CD4-positive, alpha-beta T cell treated with Interleukin-17A for 1 hour (primary cell): ENCODE measurements at regions not wholly inside any gene's neighbourhood (a gene's known extent, or its start where the extent isn't known, plus 50 kb on each side); places are given as distances from the start of the nearest gene placed in this dataset.

Source experiments
- DNase-seq: peaks from one replicate; pipeline ENCODE4 v3.0.0-alpha.2; 2020

DNA sequence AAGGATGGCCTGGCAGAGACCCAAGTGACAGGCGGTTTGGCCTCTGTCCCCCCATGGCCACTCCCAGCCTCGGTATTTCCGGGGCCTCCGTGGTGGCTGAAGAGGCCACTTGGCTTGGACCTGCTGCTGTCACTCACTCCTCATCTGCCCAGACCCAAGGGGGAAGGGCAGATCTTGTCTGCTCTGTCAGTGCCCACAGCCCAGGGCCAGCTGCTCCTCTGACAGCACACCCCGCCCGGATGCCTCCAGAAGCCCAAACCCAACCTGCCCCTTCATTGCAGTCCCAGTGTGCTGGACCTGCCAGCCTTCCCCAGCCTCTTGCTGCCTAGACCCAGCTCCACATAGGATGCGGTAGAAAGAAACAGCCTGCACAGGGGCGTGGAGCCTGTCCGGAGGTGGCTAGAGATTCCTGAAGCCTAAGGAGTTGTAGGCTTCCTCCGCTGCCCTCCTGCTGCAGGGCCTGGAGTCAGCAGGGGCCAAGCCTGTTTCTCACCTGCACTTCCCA lies 52.0 kb downstream of the MAGEF1 start:
- no peak for DNase-seq

DNA sequence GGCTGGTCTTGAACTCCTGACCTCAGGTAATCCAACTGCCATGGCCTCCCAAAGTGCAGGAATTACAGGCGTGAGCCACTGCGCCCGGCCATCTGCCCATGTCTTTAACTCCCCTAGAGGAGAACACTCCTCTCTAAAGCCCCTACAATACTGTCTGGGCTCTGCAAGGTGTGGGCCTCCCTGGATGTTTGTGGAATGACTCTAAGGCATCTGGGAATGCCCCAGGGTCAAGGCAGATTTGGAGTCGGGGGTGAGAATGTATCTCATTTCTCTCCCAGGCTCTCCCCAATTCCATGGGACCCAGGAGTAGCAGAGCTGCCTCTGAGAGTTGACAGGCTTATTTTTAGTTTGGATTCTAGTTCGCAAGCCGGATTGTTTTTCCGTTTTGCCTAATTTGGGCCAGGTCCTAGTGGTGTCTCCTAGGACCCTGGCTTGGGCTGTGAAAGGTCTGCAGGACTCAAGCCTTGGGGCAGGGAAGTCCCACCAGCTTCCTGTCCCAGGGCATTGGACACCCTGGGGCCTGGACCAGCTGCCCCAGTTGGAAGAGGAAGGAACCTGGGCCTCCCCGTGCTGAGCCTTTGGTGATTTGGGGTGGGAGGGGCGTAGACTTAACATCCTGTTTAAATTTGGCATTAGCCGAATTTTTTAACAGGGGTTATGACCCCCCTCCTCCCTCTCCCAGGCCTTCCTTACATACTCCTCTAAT lies 53.5 kb downstream of the MAGEF1 start:
- no peak for DNase-seq

DNA sequence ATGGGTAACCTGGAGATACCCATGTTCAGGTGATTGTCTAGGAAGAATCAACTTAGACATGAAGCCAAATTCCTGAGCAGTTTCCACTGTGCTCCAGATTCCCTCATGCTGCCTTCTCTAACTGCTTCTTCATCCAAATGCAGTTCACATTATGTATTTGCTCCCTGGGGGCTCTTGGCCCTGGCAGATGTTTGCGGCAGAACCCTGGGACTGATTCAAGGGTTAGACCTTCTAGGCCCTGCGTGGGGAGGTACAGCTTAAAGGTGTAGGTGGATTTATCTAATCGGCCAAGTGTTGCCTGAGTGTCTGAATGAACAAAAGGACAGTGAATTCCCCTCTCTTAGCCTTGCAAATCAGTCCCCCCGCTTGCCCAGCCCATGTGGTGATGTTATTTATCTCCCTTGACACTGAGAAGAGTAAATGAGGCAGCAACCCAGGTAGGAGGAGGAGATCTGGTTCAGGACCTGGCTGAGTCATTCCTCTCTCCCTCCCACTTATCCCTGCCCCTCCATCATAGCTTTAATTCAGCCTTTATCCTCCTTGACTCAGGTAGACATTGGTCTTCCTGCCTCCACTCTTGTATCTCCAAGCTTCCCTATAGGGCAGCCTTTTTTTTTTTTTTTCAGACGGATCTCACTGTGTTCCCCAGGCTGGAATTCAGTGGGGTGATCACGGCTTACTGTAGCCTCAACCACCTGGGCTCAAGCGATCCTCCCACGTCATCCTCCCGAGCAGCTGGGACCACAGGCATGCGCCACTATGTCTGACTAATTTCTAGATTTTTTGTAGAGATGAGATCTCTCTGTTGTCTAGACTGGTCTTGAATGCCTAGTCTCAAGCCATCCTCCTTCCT lies 54.8 kb downstream of the MAGEF1 start:
- DNase-seq = no peak

DNA sequence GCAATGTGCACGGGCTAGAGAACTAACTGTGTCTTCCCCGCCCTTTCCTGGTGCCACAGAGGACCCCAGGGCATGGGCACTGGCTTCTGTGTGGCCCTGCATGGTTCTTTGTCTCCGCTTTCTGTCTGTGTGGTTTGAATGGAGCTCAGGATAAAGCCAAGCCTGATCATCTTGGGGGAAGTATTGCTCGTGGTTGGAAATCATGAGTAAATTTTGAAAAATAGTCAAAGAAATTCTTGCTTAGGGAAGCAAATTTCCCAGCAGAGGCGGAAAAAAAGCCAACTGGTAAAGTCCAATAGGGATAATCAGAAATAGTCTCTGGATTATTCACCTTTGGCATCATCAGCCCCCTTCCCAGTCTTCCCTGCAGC lies 55.4 kb downstream of the MAGEF1 start:
- DNase-seq = no peak

DNA sequence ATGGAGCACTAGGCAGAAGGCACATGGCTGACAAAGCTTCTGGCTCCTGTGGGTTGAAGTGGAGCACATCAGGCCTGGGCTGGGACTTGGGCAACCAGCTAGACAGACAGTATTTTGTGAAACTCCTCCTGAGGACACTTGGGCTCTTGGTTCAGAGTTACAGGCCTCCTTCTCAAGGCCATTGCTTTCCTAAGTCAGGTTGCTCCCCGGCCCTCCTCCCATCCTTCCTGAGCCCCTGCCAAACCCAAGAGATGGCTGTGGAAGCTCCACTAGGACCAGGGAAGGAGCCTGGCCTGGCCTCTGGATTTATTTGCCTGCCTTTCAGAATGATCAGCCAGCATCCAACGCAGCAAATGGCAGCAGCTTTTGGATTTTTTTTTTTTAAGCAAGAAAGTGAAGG lies 56.3 kb downstream of the MAGEF1 start:
- no peak for DNase-seq

DNA sequence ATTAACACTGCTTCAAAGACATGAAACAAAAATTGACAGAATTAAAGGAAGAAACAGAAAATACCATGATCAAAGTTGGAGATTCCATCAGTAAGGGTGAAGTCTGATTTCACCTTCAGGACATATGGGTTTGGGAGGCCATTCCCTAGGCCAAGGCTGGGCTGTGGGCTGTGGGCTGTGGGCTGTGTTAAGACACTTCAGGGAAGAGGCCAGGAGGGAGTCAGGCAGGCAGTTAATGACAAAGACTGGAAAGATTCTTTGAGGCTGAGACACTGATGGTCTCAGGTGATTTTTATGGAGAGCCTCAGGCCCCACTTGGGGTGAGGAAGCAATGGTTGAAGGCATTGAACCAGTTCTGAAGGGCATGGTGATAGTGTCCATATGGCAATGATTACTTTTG lies 57.5 kb downstream of the MAGEF1 start:
- DNase-seq = no peak

DNA sequence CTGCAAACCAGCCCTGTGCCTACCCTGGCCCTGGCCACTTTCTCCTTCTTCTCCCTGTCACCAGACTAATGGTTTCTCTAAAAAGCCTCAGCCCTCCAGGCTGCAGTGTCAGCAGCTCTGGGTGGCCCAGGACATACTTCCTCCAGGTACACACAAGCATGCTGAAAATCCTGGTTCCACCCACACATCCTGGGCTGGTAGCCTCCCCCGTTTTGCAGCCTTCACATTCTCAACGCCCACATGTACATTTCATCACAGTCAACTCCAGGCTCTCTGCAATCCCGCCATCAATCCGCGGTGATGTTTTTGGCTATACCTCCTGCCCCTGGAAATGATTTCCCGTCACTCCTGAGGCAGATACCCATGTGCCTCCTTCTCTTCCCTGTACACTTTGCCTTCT lies 59.4 kb downstream of the MAGEF1 start:
- DNase-seq = no peak

DNA sequence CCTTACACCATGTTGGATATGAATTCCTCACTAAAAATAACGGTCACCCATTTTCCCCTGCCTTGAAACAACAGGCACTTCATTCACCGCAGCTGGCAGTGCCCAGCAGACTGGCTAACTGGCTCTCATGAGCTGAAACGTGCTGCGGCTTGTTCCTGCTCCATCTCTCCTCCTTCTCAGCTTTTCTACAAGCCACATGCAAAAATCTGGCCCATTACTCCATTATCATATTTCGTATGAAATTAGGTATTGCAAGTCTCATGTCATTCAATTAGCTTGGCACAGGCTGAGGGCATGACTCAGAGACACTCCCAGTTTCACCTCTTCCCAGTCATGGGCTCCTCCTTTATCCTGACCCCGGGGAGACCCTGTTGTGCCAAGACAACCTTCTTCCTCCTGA lies 60.0 kb downstream of the MAGEF1 start:
- no peak for DNase-seq

DNA sequence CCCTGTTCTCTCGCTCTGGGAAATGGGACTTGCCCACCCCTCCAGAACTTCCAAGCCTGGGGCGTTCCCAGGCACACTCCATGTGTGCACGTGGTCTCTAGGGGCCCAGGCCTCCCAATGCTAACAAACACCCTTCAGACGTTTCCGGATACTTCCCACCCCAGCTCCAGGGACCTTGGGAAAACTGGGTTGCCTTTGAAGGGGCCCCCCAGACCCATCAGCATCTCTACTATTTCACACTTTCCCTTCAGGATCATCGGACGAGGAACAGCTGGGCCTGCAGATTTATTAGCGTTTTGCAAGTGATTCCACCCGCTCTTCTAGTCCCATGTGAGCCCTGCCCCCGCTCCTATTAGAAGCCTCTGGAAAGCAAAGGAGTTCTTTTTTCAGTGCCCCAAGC lies 63.2 kb downstream of the MAGEF1 start:
- no peak for DNase-seq

DNA sequence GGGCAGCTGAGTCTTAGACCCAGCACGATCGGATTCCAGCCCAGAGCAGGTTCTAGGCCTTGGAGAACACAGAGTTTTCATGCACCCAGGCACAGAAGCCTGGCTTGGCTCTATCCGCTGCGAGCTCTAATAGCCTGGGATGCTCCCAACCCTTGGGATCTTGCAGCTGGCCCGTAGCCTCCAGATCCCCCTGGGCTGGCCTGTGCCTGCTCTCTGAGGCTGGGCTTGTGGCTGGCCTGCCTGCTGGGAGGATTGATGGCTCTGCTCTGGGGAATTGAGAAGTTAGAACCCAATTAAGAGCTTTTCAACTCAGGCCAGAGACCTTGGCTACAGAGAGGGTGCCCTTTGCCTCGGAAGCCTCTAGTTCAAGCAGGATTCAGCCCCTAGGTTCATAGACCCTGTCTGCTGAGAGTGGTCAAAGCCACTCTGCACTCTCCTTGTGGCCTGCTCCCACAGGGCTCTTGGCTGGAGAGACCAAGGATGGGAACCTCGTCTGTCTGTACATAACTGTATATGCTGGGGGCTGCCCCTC lies 64.4 kb downstream of the MAGEF1 start:
- DNase-seq = no peak

DNA sequence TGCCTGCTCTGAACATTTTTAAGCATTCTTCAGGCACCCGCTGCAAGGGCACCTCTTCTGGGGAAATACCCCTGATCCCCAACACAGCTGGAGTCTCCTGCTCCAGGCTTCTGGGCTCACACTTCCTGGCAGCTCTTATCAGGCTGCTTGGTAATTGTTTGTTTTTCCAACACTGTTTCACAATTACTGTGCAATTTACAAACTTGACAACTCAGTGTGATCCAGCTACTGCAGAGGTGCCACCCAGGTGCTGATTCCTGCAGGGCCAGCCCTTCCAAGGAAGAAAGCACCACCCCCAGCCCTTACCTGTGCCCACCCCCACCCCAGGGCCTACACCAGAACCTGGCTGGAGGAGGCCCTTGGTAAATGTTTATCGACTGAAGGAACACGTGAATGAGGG lies 66.5 kb downstream of the MAGEF1 start:
- no peak for DNase-seq

DNA sequence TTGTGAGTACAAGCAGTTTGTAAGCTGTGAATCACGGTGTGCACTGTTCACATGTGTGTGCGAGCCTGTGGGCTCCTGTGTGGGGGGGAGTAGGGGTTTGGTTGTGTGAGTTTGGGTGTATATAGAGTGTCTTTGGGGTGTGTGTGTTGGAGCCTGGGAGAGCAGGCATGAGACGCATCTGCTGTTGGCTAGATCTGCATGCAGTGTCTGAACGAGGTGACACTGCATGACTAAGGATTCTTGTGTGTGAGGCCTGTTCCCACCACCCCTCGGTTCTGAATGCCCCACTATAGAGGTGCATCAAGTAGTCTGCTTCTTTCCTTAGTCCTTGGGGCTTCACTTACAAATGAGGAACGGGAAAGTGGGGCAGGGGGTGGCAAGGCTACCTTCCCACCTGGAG lies 68.4 kb downstream of the MAGEF1 start:
- no peak for DNase-seq

DNA sequence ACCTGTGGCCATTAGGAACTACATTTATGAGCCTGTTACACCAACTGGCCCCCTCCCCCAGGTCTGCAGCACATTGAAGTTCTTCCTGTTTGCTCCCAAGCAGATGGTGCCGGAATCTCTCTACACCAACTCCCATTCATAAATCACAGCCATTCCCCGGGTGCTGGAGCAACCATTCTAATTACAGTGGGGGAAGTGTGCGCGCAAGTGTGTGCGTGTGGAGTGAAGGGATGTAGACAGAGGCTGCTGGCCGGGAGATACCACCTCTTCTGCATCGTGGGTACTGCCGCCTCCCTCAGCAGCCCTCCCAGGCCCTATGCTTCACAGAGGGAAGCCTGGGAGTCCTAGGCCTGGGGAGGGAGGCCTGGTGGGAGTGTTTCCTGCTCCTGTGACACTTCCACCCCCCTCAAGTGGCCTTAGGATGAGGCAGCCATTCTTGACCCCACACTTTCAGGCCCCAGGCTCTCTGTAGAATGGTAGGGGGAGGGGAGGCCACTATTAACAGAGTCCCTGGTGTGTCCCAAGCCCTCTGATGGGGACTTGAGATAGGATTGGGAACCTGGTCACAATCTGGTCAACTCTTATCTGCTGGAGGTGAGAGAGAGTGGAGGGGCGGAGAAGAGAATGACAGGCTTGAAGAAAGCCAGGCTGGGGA lies 69.1 kb downstream of the MAGEF1 start:
- DNase-seq = no peak

DNA sequence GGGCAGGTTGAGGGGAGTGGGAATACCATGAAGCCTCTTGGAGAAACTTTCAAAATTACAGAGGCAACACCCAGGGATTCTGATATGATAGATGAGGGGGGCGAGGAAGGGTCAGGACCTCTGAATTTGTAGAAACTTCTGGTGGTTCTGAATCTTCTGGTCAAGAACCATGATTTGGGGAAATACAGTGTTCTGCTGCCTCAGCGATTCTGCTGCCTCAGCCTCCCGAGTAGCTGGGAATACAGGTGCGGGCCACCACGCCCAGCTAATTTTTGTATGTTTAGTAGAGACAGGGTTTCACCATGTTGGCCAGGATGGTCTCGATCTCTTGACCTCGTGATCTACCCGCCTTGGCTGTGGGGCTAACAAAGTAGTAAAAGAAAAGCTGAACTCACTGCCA lies 70.4 kb downstream of the MAGEF1 start:
- no peak for DNase-seq

DNA sequence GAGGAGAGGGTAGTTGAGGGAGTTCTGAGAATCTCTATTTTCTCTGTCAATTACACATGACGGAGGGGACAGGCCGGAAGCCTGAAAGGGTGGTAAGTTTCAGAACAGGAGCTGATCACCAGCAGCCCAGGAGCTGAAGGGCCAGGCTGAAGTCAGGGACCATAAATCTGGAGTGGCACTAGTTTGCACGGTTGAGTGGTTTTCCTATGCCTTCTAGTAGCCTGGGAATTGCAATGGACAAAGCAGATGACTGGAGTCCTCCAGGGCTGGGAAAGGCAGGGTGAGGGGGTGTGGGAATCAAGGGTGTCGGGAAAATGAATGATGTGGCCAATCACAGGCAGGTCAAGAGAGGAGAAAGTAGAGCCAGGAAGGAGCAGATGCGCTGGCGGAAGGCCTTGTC lies 72.5 kb downstream of the MAGEF1 start:
- no peak for DNase-seq

DNA sequence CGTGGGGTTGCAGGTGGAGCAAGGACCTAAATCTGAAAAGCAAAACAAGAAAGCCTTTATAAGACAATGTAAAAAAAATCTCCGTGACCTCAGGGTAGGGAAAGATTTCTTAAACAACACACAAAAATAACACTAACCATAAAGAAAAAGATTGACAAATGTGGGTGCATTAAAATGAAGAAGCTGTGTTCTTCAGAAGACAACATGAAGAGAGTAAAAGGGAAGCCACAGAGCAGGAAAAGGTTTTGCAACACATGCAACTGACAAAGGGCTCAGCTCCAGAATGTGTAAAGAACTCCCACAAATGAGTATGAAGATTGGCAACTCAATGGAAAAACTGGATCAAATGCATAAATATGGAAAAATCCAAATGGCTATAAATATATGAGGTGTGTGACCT lies 74.2 kb downstream of the MAGEF1 start:
- peak; percentile 11 for DNase-seq

DNA sequence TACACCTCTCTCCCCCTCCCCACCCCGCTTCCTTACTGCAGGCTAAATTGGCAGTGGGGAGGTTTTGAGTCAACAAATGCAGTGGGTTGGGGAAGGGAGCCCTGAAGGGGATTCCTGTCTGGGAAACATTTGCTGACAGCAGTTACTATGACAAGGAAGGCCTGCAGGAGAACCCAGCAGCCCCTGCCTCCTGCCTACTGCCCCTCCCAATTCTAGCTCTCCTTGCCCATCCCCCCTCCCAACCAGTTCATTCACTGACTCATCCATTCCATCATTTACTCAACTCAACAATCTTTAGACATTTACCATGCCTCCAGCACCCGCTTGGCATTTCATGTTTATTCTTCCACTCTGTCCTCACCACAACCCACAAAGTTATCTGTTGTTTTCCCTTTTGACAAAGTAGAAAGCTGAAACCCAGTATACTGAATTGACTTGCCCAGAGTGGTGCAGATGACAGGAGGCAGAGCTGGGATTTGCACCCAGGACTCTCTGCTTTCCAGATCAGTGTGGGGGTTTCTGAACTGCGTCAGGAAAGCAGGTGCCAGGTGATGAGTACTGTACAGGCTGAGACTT lies 75.0 kb downstream of the MAGEF1 start:
- DNase-seq = peak; percentile 5

DNA sequence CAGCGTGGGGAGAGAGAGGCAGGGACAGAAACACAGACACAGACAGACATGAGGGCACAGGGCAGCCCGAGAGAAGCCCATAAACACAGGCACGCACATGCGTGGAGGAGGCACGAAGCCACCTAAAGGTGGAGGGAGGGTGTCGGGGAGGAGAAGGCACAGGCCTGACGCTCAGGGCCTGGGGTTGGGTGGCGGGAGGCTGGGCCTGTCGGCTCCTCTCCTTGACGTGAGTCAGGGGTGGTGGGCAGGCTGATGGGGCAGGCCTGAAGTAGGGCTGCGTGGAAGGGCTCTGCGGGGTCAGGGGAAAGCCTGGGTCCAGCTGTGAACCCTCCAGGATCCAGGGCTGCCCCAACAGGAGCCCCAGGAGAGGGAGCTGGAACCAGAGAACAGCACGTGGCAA lies 74.2 kb downstream of the EPHB3 start:
- no peak for DNase-seq

DNA sequence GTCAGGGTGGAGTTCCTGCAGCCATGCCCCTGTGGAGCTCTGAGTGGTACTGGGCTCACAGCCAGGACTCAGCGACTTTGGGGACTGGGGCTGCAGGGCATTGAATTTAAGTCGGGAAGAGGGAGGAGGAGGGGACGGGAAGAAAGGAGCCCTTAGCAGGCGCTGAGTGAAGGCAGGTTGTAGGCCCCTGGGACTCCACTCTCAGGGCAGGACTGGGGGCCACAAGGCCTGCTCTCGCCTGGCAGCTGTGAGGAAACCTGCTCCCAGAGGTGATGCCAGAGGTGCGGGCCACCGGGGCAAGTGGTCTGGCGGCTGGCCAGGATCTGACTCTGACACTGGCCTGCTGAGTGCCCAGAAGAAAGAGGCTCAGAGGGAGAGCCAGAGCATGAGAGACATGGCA lies 73.5 kb downstream of the EPHB3 start:
- DNase-seq = no peak

DNA sequence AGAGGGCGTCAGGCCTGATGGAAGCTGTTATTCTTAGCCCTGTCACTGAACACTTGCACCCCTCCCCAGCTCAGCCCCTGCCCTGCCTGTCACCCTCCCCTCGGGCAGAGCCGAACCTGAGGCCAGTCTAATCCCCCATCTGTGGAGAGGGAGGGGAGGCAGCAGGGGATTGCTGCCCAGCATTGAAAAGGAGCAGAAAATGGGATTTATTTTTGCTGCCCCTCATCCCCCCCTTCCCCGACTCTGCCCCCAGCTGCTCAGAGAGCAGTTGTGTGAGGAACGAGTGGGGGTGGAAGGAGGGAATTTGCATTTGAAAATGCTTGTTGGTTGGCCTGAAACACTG lies 71.6 kb downstream of the EPHB3 start:
- DNase-seq = no peak

DNA sequence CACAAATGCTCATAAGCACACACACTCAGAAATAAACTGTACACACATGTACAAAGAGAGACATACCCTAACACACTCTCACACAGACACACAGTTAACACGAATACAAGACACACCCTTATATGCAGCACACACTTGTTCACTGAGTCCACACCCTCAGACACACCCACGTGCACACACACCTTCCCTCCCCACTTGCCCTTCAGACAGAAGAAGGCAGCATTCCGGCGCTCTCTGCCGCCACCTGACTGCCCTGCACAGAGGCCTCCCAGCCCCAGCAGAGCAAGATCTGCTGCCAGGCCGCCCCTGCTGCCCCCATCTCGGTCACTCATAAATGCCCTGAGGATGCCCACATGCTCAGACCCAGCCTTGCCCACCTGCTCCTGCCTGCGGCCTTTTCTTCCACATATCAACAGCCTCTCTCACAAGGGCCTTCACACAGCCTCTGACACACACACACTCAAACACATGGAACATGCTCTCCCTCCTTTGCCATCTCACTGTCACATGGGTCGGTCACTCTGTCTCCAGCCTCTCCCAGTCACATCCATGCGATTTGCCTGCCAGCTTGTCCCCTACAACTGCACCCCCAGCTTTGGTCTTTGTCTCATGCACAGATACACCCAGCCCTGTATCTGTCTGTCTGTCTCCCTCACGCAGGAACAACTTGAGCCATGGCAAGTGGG lies 71.1 kb downstream of the EPHB3 start:
- DNase-seq = no peak
